BE2C (cell line): ENCODE measurements at regions not wholly inside any gene's neighbourhood (a gene's known extent, or its start where the extent isn't known, plus 50 kb on each side); places are given as distances from the start of the nearest gene placed in this dataset.

Experiments used
- DNase-seq: peaks from one replicate; pipeline ENCODE4 v3.0.0-alpha.2; 2020
- H3K27me3 ChIP-seq: fragments of 250-450 bp; sonication (Bioruptor Pico); 2 replicates; pipeline ENCODE4 v1.5.1; 2020; ENCODE audit warnings: mild to moderate bottlenecking
- H3K36me3 ChIP-seq: fragments of 250-450 bp; sonication (Bioruptor Pico); 2 replicates; pipeline ENCODE4 v1.5.1; 2020; ENCODE audit warnings: mild to moderate bottlenecking
- H3K4me1 ChIP-seq: fragments of 250-450 bp; sonication (Bioruptor Pico); 2 replicates; pipeline ENCODE4 v1.5.1; 2020
- H3K4me3 ChIP-seq: 2 replicates; pipeline ENCODE4 v1.5.1; 2011; ENCODE audit warnings: low read depth, low read length
- H3K9me3 ChIP-seq: fragments of 250-450 bp; sonication (Bioruptor Pico); 2 replicates; pipeline ENCODE4 v1.5.1; 2020
- TF ChIP-seq, protein P1 (sequence below): IDR thresholded peaks from 2 replicates; pipeline ENCODE4 v1.5.1; 2012; ENCODE audit warnings: mild to moderate bottlenecking, low read depth, low read length

DNA sequence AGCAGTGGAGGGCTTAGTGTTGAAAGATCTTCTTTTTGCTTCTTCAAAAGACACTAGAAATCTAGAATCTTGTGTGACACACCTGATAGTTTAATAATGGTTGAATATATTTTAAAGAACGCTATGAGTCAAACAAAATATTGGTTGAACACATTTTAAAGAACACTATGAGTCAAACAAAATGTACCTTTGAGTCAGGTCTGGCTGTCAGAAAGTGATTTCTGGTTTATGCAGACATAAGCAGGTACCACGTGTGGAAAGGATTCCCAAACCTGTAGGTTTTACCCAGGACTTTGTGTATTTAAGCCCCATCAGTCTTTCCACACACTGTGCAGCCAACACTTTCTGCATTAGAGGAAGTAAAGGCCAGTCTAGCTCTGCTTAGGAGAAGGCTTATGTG, 366.7 kb upstream of the TENM4 start:
- TF ChIP-seq, protein P1, sequence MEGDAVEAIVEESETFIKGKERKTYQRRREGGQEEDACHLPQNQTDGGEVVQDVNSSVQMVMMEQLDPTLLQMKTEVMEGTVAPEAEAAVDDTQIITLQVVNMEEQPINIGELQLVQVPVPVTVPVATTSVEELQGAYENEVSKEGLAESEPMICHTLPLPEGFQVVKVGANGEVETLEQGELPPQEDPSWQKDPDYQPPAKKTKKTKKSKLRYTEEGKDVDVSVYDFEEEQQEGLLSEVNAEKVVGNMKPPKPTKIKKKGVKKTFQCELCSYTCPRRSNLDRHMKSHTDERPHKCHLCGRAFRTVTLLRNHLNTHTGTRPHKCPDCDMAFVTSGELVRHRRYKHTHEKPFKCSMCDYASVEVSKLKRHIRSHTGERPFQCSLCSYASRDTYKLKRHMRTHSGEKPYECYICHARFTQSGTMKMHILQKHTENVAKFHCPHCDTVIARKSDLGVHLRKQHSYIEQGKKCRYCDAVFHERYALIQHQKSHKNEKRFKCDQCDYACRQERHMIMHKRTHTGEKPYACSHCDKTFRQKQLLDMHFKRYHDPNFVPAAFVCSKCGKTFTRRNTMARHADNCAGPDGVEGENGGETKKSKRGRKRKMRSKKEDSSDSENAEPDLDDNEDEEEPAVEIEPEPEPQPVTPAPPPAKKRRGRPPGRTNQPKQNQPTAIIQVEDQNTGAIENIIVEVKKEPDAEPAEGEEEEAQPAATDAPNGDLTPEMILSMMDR, result no peak
- no peak for DNase-seq
- Histone ChIP-seq H3K4me3 (no peak overlapping the region), H3K9me3 (no peaks in the 10 kb centered on the region), H3K27me3 (no peaks in the 10 kb centered on the region), H3K36me3 (no peaks in the 10 kb centered on the region), H3K4me1 (no peaks in the 10 kb centered on the region)

DNA sequence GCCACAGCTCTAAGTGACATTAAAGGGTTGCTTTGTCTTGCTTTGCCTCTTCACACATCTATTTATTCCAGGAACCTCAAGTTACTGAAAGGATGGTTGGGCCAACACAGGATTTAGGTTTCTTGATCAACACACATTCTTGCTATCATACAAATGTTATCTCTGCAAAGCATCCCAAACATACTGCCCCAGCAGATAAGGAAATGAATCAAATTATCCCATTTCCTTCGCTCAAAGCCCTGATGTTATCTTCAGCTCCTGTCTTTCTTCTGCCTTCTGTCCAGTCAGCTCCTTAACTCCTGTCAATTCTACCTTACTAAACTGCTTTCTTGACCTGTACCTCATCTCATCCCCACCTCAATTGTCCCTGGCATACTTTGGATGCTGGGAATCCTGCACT, 355.9 kb upstream of the TENM4 start:
- TF ChIP-seq, protein P1, result no peak
- H3K4me3 ChIP-seq, result no peak overlapping the region
- DNase-seq, result no peak
- H3K4me1 ChIP-seq, result no peaks in the 10 kb centered on the region
- H3K36me3 ChIP-seq, result no peaks in the 10 kb centered on the region
- H3K27me3 ChIP-seq, result no peaks in the 10 kb centered on the region
- H3K9me3 ChIP-seq, result no peaks in the 10 kb centered on the region

DNA sequence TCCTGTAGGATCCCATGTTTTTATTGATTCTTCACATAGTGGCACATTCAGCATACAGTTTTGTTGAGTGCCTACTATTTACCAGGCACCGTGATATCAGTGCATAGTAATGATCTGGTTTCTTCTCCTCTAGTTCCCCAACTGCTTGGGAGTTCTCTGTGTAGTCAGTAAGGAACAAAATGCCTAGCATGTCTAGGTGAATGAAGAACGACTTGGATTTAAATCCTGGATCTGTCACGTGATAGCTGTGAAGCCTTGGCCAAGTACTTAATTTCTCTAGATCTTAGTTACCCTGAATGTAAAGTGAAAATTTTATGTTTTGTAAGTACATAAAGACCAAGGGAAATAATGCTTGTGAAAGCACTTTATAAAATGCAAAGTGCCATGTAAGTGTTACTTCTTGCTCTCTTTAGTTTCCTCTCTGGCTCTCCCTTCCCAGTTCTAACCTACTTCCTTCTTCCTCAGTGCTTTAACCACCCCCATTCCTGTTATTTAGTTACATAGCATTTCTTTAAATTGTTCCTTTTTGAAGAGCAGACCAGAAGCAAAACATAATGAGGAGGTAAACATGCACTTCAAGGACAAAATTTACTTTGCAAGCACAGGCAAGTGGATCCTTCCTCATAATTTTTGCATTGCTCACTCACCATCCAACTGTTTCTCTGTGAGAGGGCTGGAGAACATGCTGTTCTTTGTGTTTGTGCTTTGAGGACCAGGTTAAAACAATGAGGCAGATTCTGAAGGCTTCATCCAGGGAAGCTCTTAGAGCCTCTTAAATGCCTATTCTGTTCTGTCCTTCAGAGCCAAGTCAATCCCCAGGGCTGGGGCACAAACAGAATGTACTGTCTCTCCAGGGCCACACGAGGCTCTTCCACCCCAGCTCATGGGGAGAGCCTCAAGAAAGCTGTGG, 353.9 kb upstream of the TENM4 start:
- no peaks in the 10 kb centered on the region for H3K36me3 ChIP-seq
- TF ChIP-seq, protein P1, result no peak
- no peak for DNase-seq
- no peaks in the 10 kb centered on the region for H3K4me1 ChIP-seq
- H3K4me3 ChIP-seq, result no peak overlapping the region
- no peaks in the 10 kb centered on the region for H3K9me3 ChIP-seq
- H3K27me3 ChIP-seq, result no peaks in the 10 kb centered on the region

DNA sequence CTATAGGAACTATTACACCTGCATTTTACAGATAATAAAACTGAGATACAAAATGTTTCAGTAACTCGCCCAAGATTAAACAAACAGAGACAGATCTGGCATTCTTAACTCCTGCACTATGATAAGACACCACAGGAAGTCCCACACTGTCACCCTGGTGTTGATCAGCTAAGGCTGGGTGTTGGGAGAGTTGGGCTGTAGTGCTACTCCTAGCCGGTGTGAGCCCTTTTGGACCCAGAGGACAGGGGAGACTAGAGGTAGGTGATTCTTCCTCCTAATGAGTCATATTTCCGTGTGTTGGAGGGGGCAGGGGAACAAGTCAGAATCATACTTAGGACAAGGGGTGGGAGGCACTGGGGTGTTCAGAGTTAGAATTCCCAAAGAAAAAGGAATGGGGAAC, 353.2 kb upstream of the TENM4 start:
- Histone ChIP-seq H3K9me3 (no peaks in the 10 kb centered on the region), H3K36me3 (no peaks in the 10 kb centered on the region), H3K4me3 (no peak overlapping the region), H3K4me1 (no peaks in the 10 kb centered on the region), H3K27me3 (no peaks in the 10 kb centered on the region)
- no peak for DNase-seq
- TF ChIP-seq, protein P1, result no peak

DNA sequence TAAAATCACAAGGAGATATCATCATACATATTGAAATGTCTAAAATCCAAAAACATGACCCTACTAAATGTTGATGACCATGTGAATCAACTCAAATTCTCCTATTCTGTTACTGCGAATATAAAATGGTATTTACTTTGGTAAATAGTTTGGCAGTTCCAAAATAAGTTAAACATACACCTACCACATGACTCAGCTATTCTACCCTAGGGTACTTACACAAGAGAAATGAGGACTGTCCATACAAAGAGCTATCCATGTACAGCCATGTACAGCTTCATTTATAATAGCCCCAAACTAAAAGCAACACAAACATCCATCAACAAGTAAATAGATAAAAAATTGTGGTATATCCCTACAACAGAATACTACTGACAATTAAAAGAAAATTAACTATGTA, 346.1 kb upstream of the TENM4 start:
- no peak for DNase-seq
- TF ChIP-seq, protein P1, result no peak
- Histone ChIP-seq H3K27me3 (no peaks in the 10 kb centered on the region), H3K9me3 (no peaks in the 10 kb centered on the region), H3K36me3 (no peaks in the 10 kb centered on the region), H3K4me3 (no peak overlapping the region), H3K4me1 (no peaks in the 10 kb centered on the region)

DNA sequence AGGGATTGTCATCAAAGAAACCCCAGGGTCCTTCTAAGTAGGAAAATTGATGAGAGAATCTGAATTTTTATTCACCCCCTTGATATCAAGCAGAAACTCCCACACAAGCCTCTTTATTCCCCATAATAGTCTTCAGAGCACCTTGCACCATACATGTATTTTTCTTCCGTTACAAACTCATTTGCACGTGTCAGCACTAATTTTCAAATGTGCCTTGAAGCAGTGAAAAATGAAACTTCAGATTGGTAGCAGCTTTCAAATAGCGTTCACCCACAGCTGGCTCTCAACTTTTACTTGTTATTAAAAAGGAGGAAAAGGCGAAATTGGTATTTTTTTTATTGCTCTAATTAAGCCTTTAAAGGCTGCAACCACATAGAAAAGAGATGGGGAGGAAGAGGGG, 343.0 kb upstream of the TENM4 start:
- Histone ChIP-seq H3K9me3 (no peaks in the 10 kb centered on the region), H3K4me1 (no peaks in the 10 kb centered on the region), H3K27me3 (no peaks in the 10 kb centered on the region), H3K4me3 (no peak overlapping the region), H3K36me3 (no peaks in the 10 kb centered on the region)
- TF ChIP-seq, protein P1, result no peak
- DNase-seq, result no peak
